C4-2B (cell line): ENCODE measurements at regions not wholly inside any gene's neighbourhood (a gene's known extent, or its start where the extent isn't known, plus 50 kb on each side); places are given as distances from the start of the nearest gene placed in this dataset.

Experiments used
- ZFX ChIP-seq: fragments of 450-650 bp; IDR thresholded peaks from 2 replicates; pipeline ENCODE4 v1.6.1; 2017
- TF ChIP-seq, protein P1 (sequence below): fragments of 450-650 bp; conservative IDR thresholded peaks from 2 replicates; pipeline ENCODE4 v1.5.1; 2017; ENCODE audit warnings: mild to moderate bottlenecking

- TF ChIP-seq, protein P1, sequence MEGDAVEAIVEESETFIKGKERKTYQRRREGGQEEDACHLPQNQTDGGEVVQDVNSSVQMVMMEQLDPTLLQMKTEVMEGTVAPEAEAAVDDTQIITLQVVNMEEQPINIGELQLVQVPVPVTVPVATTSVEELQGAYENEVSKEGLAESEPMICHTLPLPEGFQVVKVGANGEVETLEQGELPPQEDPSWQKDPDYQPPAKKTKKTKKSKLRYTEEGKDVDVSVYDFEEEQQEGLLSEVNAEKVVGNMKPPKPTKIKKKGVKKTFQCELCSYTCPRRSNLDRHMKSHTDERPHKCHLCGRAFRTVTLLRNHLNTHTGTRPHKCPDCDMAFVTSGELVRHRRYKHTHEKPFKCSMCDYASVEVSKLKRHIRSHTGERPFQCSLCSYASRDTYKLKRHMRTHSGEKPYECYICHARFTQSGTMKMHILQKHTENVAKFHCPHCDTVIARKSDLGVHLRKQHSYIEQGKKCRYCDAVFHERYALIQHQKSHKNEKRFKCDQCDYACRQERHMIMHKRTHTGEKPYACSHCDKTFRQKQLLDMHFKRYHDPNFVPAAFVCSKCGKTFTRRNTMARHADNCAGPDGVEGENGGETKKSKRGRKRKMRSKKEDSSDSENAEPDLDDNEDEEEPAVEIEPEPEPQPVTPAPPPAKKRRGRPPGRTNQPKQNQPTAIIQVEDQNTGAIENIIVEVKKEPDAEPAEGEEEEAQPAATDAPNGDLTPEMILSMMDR: no peak
- no peak for TF ChIP-seq ZFX
Observed at GRCh38 chr18:27695503-27695902, 481.4 kb downstream of the CDH2 start.
